ENCODE measurements at regions not wholly inside any gene's neighbourhood (a gene's known extent, or its start where the extent isn't known, plus 50 kb on each side); places are given as distances from the start of the nearest gene placed in this dataset.

GRCh38 chr11:44446996-44447771 is 118.3 kb upstream of the CD82 start:
- no peak for DNase-seq (ENCODE audit: low read depth in 4 of 4, low spot score in 2 of 4)

GRCh38 chr11:44450295-44450932 is 115.0 kb upstream of the CD82 start:
- DNase-seq (ENCODE audit: low read depth in 4 of 4, low spot score in 2 of 4), result no peak

- no peak for DNase-seq (ENCODE audit: low read depth in 4 of 4, low spot score in 2 of 4)
Measured at GRCh38 chr11:44451706-44452105, 113.8 kb upstream of the CD82 start.

GRCh38 chr11:44452827-44453572 is 112.5 kb upstream of the CD82 start:
- DNase-seq (ENCODE audit: low read depth in 4 of 4, low spot score in 2 of 4), result no peak

- DNase-seq (ENCODE audit: low read depth in 4 of 4, low spot score in 2 of 4), result no peak
Measured at GRCh38 chr11:44453871-44454270, 111.6 kb upstream of the CD82 start.

- DNase-seq (ENCODE audit: low read depth in 4 of 4, low spot score in 2 of 4), result no peak
Measured at GRCh38 chr11:44454666-44455065, 110.8 kb upstream of the CD82 start.

- no peak for DNase-seq (ENCODE audit: low read depth in 4 of 4, low spot score in 2 of 4)
Measured at GRCh38 chr11:44456544-44457300, 108.7 kb upstream of the CD82 start.

GRCh38 chr11:44457862-44458261 is 107.6 kb upstream of the CD82 start:
- no peak for DNase-seq (ENCODE audit: low read depth in 4 of 4, low spot score in 2 of 4)

- no peak for DNase-seq (ENCODE audit: low read depth in 4 of 4, low spot score in 2 of 4)
Measured at GRCh38 chr11:44463751-44464150, 101.7 kb upstream of the CD82 start.

GRCh38 chr11:44464741-44465140 is 100.7 kb upstream of the CD82 start:
- DNase-seq (ENCODE audit: low read depth in 4 of 4, low spot score in 2 of 4), result no peak

- DNase-seq (ENCODE audit: low read depth in 4 of 4, low spot score in 2 of 4), result no peak
Measured at GRCh38 chr11:44466531-44467205, 98.8 kb upstream of the CD82 start.

- no peak for DNase-seq (ENCODE audit: low read depth in 4 of 4, low spot score in 2 of 4)
Measured at GRCh38 chr11:44467413-44467812, 98.0 kb upstream of the CD82 start.

- DNase-seq (ENCODE audit: low read depth in 4 of 4, low spot score in 2 of 4), result no peak
Measured at GRCh38 chr11:44467931-44468330, 97.5 kb upstream of the CD82 start.

- DNase-seq (ENCODE audit: low read depth in 4 of 4, low spot score in 2 of 4), result no peak
Measured at GRCh38 chr11:44468345-44468988, 97.0 kb upstream of the CD82 start.

- DNase-seq (ENCODE audit: low read depth in 4 of 4, low spot score in 2 of 4), result no peak
Measured at GRCh38 chr11:44469412-44469811, 96.1 kb upstream of the CD82 start.

- DNase-seq (ENCODE audit: low read depth in 4 of 4, low spot score in 2 of 4), result no peak
Measured at GRCh38 chr11:44470854-44471253, 94.6 kb upstream of the CD82 start.

GRCh38 chr11:44471603-44472002 is 93.9 kb upstream of the CD82 start:
- no peak for DNase-seq (ENCODE audit: low read depth in 4 of 4, low spot score in 2 of 4)

GRCh38 chr11:44472916-44473315 is 92.5 kb upstream of the CD82 start:
- DNase-seq (ENCODE audit: low read depth in 4 of 4, low spot score in 2 of 4), result no peak

- no peak for DNase-seq (ENCODE audit: low read depth in 4 of 4, low spot score in 2 of 4)
Measured at GRCh38 chr11:44474702-44475101, 90.8 kb upstream of the CD82 start.

- no peak for DNase-seq (ENCODE audit: low read depth in 4 of 4, low spot score in 2 of 4)
Measured at GRCh38 chr11:44475114-44475686, 90.3 kb upstream of the CD82 start.

Measured in left renal cortex interstitium (tissue), 4 donors.